GM23248 (cell line): ENCODE measurements at regions not wholly inside any gene's neighbourhood (a gene's known extent, or its start where the extent isn't known, plus 50 kb on each side); places are given as distances from the start of the nearest gene placed in this dataset.
A peak's percentile ranks its signal among the peaks of the same experiment; 100 is the strongest.

ENCODE experiments used
- DNase-seq: peaks from one replicate; pipeline ENCODE4 v3.0.0-alpha.2; 2015
- H2AFZ ChIP-seq: fragments of 200-600 bp; sonication (generic); 2 replicates; pipeline ENCODE4 v1.6.1; 2016; ENCODE audit warnings: antibody characterized with exemption
- H3F3A ChIP-seq: fragments of 200-600 bp; sonication (generic); 2 replicates; pipeline ENCODE4 v1.6.1; 2016; ENCODE audit warnings: mild to moderate bottlenecking, antibody characterized with exemption, mixed run types; ENCODE audit not compliant: insufficient read depth
- H3K27ac ChIP-seq: fragments of 200-600 bp; sonication (generic); 2 replicates; pipeline ENCODE4 v1.5.1; 2016; ENCODE audit warnings: mild to moderate bottlenecking
- H3K27me3 ChIP-seq: fragments of 200-600 bp; sonication (generic); replicated peaks from 2 replicates; pipeline ENCODE4 v1.6.1; 2016; ENCODE audit warnings: mild to moderate bottlenecking; ENCODE audit not compliant: insufficient read depth
- H3K36me3 ChIP-seq: fragments of 200-600 bp; sonication (generic); 2 replicates; pipeline ENCODE4 v1.6.1; 2016; ENCODE audit warnings: low read depth, mild to moderate bottlenecking
- H3K4me1 ChIP-seq: fragments of 200-600 bp; sonication (generic); 2 replicates; pipeline ENCODE4 v1.6.1; 2016; ENCODE audit warnings: mild to moderate bottlenecking; ENCODE audit not compliant: insufficient read depth
- H3K4me2 ChIP-seq: fragments of 200-600 bp; sonication (generic); one replicate; pipeline ENCODE4 v1.6.1; 2016; ENCODE audit warnings: mild to moderate bottlenecking; ENCODE audit not compliant: unreplicated experiment
- H3K4me3 ChIP-seq: fragments of 200-600 bp; sonication (generic); 2 replicates; pipeline ENCODE4 v1.5.1; 2016; ENCODE audit warnings: mild to moderate bottlenecking
- H3K79me2 ChIP-seq: fragments of 200-600 bp; sonication (generic); 2 replicates; pipeline ENCODE4 v1.6.1; 2016; ENCODE audit warnings: mild to moderate bottlenecking; ENCODE audit not compliant: insufficient read depth
- H3K9ac ChIP-seq: fragments of 200-600 bp; sonication (generic); 2 replicates; pipeline ENCODE4 v1.6.1; 2016; ENCODE audit warnings: mild to moderate bottlenecking
- H3K9me2 ChIP-seq: fragments of 200-600 bp; sonication (generic); 2 replicates; pipeline ENCODE4 v1.6.1; 2016; ENCODE audit warnings: mixed run types, mild to moderate bottlenecking, moderate library complexity; ENCODE audit not compliant: insufficient read depth
- H3K9me3 ChIP-seq: fragments of 200-600 bp; sonication (generic); one replicate; pipeline ENCODE4 v1.6.1; 2017; ENCODE audit warnings: low read depth
- H4K20me1 ChIP-seq: fragments of 200-600 bp; sonication (generic); 2 replicates; pipeline ENCODE4 v1.6.0; 2016; ENCODE audit not compliant: insufficient read depth
- EZH2 ChIP-seq: fragments of 200-600 bp; sonication (generic); IDR thresholded peaks from 2 replicates; pipeline ENCODE4 v1.6.1; 2018; ENCODE audit warnings: antibody characterized with exemption, mild to moderate bottlenecking; ENCODE audit not compliant: insufficient read depth, poor library complexity, severe bottlenecking
- EZH2phosphoT487 ChIP-seq: fragments of 200-600 bp; sonication (generic); IDR thresholded peaks from 2 replicates; pipeline ENCODE4 v1.6.1; 2018; ENCODE audit warnings: antibody characterized with exemption, moderate library complexity, mild to moderate bottlenecking, low read depth; ENCODE audit not compliant: insufficient read depth
- WGBS, 2 experiments: methylation state at CpG; one replicate each; pipeline ENCODE4 v1.1.6; 2015 to 2017; ENCODE audit warnings: low lambda C conversion rate in 2 of 2, low coverage in 1 of 2; ENCODE audit errors: missing lambda C conversion rate in 2 of 2; 5-methylcytosine and 5-hydroxymethylcytosine counted together
- in situ Hi-C: fragments of 300-500 bp; cut with MboI; formaldehyde crosslinking; loops from 2 replicates; pipeline ENCODE4 v1.15.0; 2020

- Histone ChIP-seq H3K4me2 (no peak overlapping the region), H3K27me3 (no peaks in the 10 kb centered on the region; the same call in 1 of the 2 replicates), H3K36me3 (no peaks in the 10 kb centered on the region), H3K4me1 (no peaks in the 10 kb centered on the region), H3K79me2 (no peaks in the 10 kb centered on the region), H3K9me2 (no peaks in the 10 kb centered on the region), H2AFZ (no peak overlapping the region), H3K9ac (no peak overlapping the region), H3K9me3 (no peaks in the 10 kb centered on the region), H4K20me1 (no peaks in the 10 kb centered on the region), H3K4me3 (no peak overlapping the region), H3F3A (no peaks in the 10 kb centered on the region), H3K27ac (no peak overlapping the region)
- no peak for DNase-seq
- TF ChIP-seq EZH2phosphoT487 (no peak), EZH2 (no peak)
- 52 to 68% methylated on average over 1 of the region's 1 CpG for WGBS, 2 experiments
- in situ Hi-C loops = no loop called here
Measured at GRCh38 chr5:109959652-109960051, 269.9 kb downstream of the MAN2A1 start.

DNA sequence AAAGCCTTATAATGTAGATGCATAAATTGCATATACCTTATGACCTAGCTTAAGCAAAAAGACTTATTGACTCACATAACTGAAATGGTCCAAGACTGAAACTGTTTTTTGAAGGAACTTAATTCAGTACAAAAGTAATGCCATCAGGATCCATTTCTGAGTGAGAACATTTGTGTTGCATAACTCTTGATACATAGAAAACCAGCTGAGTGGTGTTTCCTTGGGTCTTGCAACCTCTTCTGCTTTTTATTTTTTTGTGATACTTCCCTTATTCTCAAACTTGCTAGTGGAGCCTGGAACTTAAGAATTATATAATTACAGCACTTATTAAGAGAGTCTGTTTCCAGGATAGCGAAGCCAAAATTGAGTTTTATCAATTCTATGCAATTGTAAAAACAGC, 272.0 kb downstream of the MAN2A1 start:
- Histone ChIP-seq H4K20me1 (no peaks in the 10 kb centered on the region), H2AFZ (no peak overlapping the region), H3K27ac (no peak overlapping the region), H3K4me2 (no peak overlapping the region), H3K79me2 (no peaks in the 10 kb centered on the region), H3F3A (no peaks in the 10 kb centered on the region), H3K27me3 (no peaks in the 10 kb centered on the region; the same call in 1 of the 2 replicates), H3K9me3 (no peaks in the 10 kb centered on the region), H3K9me2 (no peaks in the 10 kb centered on the region), H3K4me1 (no peaks in the 10 kb centered on the region), H3K9ac (no peak overlapping the region), H3K36me3 (no peaks in the 10 kb centered on the region), H3K4me3 (no peak overlapping the region)
- DNase-seq = no peak
- TF ChIP-seq EZH2phosphoT487 (no peak), EZH2 (no peak)
- in situ Hi-C loops = no loop called here
- 40 to 43% methylated on average over 1 of the region's 1 CpG for WGBS, 2 experiments

DNA sequence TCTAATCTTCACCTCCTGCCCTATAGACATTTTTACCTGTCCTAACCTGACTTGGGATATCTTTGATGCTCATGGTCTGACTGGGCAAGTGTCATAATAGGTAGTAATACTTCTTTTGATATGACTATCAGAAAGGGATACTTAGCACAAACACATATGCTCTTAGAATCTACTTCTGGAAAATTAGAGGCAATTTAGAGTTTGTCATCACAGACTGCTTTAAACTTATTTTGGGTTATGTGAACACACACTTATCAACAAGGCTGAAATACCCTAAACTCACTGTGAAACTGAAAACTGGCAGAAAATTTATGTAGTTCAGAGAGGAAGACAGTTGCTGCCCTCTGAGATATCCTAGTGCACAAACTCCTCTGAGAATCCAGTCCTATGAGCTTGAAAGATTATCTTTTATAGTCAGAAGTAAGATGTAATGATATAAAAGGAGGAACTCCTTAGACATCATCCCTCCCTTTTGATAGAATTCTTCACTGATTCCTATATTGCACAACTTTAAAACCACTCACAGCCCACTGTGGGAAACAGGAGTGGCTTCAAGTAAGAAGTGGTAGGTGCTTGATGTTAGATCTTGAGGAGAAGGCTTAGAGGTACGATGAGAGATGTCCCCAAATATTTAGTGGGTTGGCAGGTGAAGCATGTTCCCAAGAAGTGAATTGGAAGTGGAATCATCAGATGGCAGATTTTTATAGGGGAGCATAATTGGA, 273.3 kb downstream of the MAN2A1 start:
- Histone ChIP-seq H3K27me3 (no peaks in the 10 kb centered on the region; the same call in 1 of the 2 replicates), H3K4me3 (no peak overlapping the region), H3K36me3 (no peaks in the 10 kb centered on the region), H3K4me1 (no peaks in the 10 kb centered on the region), H3K9me3 (no peaks in the 10 kb centered on the region), H3K9me2 (no peaks in the 10 kb centered on the region), H3K79me2 (no peaks in the 10 kb centered on the region), H3K4me2 (no peak overlapping the region), H3F3A (no peaks in the 10 kb centered on the region), H2AFZ (no peak overlapping the region), H4K20me1 (no peaks in the 10 kb centered on the region), H3K9ac (no peak overlapping the region), H3K27ac (no peak overlapping the region)
- DNase-seq = no peak
- TF ChIP-seq EZH2phosphoT487 = no peak
- no peak for TF ChIP-seq EZH2
- WGBS, 2 experiments = 15 to 24% methylated on average over 1 of the region's 1 CpG
- in situ Hi-C loops = no loop called here

DNA sequence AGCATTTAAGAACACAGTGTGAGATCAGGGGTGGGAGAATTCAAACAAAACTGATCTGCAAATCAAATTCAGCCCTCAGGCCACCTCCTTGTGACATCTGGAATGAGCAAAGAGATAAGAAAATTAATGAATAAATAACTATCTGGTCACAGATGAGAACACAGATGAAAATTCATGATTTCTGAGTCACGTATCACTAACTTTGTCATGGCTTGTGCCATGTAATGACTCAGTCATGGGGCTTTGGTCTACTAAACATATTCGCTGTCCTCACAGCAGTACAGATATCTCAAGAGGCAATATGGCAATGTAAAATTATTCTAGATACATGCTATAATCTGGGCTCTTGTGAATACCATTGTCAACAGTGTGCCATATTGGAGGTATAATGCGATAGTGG, 274.4 kb downstream of the MAN2A1 start:
- no peak for TF ChIP-seq EZH2phosphoT487
- TF ChIP-seq EZH2 = no peak
- peak; percentile 23 for DNase-seq
- no peaks in the 10 kb centered on the region for H3K9me3 ChIP-seq
- no peaks in the 10 kb centered on the region for H3K4me1 ChIP-seq
- no peaks in the 10 kb centered on the region for H3K9me2 ChIP-seq
- H3K4me2 ChIP-seq = no peak overlapping the region
- no peak overlapping the region for H3K27ac ChIP-seq
- no peaks in the 10 kb centered on the region; the same call in 1 of the 2 replicates for H3K27me3 ChIP-seq
- H2AFZ ChIP-seq = no peak overlapping the region
- no peaks in the 10 kb centered on the region for H3F3A ChIP-seq
- H4K20me1 ChIP-seq = no peaks in the 10 kb centered on the region
- WGBS, 2 experiments = 45 to 68% methylated on average over 3 of the region's 3 CpGs
- no peak overlapping the region for H3K4me3 ChIP-seq
- no peaks in the 10 kb centered on the region for H3K36me3 ChIP-seq
- H3K79me2 ChIP-seq = no peaks in the 10 kb centered on the region
- H3K9ac ChIP-seq = no peak overlapping the region
- in situ Hi-C loops = no loop called here
